ENCODE measurements at regions not wholly inside any gene's neighbourhood (a gene's known extent, or its start where the extent isn't known, plus 50 kb on each side); places are given as distances from the start of the nearest gene placed in this dataset.

DNA sequence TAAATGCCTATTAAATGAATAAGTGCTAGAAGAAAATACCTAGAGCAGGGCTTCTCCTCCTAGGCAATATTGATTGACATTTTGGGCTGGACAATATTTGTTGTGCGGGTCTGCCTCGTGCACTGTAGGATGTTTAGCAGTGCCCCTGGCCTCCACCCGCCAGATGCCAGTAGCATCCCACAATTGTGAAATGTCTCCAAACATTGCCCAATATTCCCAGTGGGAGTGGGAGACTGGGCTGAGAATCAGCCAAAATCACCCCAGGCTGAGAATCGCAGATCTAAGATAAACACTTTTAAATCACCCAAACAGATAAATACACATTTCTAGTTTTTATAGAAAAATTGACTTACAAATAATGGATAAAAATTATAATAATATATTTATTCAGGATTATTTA is 916.2 kb upstream of the LCORL start:
- TF ChIP-seq POLR2A (IDR thresholded peaks at IDR 0.05), result no peak
- TF ChIP-seq, protein P1, sequence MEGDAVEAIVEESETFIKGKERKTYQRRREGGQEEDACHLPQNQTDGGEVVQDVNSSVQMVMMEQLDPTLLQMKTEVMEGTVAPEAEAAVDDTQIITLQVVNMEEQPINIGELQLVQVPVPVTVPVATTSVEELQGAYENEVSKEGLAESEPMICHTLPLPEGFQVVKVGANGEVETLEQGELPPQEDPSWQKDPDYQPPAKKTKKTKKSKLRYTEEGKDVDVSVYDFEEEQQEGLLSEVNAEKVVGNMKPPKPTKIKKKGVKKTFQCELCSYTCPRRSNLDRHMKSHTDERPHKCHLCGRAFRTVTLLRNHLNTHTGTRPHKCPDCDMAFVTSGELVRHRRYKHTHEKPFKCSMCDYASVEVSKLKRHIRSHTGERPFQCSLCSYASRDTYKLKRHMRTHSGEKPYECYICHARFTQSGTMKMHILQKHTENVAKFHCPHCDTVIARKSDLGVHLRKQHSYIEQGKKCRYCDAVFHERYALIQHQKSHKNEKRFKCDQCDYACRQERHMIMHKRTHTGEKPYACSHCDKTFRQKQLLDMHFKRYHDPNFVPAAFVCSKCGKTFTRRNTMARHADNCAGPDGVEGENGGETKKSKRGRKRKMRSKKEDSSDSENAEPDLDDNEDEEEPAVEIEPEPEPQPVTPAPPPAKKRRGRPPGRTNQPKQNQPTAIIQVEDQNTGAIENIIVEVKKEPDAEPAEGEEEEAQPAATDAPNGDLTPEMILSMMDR (IDR thresholded peaks at IDR 0.05 in 4 of 5, conservative IDR thresholded peaks at IDR 0.05 in 1 of 5), result no peak

All from gastrocnemius medialis (tissue), 4 donors.